A549 (cell line): ENCODE measurements at regions not wholly inside any gene's neighbourhood (a gene's known extent, or its start where the extent isn't known, plus 50 kb on each side); places are given as distances from the start of the nearest gene placed in this dataset.
A peak's percentile ranks its signal among the peaks of the same experiment; 100 is the strongest.
"Not testable (repeated sequence)": the region's sequence is repeated elsewhere in the genome, so short reads cannot be mapped to it uniquely, and the experiment has no call there.

Experiments
- ATAC-seq, 2 experiments: fragments of 200-7000 bp in 1 of 2; fragments of >200 bp in 1 of 2; cut with Nextera tagmentation in 1 of 2; cut with Tn5 transposase in 1 of 2; 3 replicates each; pipeline versions ENCODE4 v1.8.0 to v1.9.1; 2018 to 2020; ENCODE audit warnings: mild to moderate bottlenecking in 1 of 2, moderate library complexity in 1 of 2
- CTCF ChIA-PET: fragments of 300-600 bp; sonication (Branson Sonifier 250); formaldehyde crosslinking; extraction: SDS; loops from one replicate; lab custom pipeline; 2021; ENCODE audit warnings: antibody characterized with exemption, inconsistent platforms; lab: Yijun Ruan, JAX
- POLR2A ChIA-PET: fragments of 350-600 bp; formaldehyde crosslinking; extraction: SDS; loops from one replicate; lab custom pipeline; 2021; ENCODE audit warnings: antibody characterized with exemption, inconsistent platforms; lab: Yijun Ruan, JAX
- DNase-seq, 2 experiments: peaks; one replicate each; pipeline versions ENCODE4 v3.0.0 to v3.0.0-alpha.2; 2011 to 2016; ENCODE audit warnings: low read depth in 1 of 2, low spot score in 1 of 2
- FAIRE-seq: peaks from 2 replicates; lab custom pipeline; 2011; peaks lifted over from hg19 to GRCh38; lab: Jason Lieb, UNC
- H3K27ac ChIP-seq, 2 experiments: fragments of >200 bp; sonication (Bioruptor Twin); formaldehyde crosslinking; 3 replicates each; pipeline ENCODE4 v1.5.1; 2016 to 2017
- H3K4me1 ChIP-seq: fragments of >200 bp; sonication (Bioruptor Twin); formaldehyde crosslinking; 3 replicates; pipeline ENCODE4 v1.6.1; 2016
- H3K4me2 ChIP-seq: fragments of >200 bp; sonication (Bioruptor Twin); formaldehyde crosslinking; 3 replicates; pipeline ENCODE4 v1.6.1; 2016
- H3K4me3 ChIP-seq: fragments of >200 bp; sonication (Bioruptor Twin); formaldehyde crosslinking; 3 replicates; pipeline ENCODE4 v1.5.1; 2016
- H3K9me3 ChIP-seq: fragments of >200 bp; sonication (Bioruptor Twin); formaldehyde crosslinking; 3 replicates; pipeline ENCODE4 v1.6.1; 2016
- CEBPB ChIP-seq, 2 experiments: fragments of >200 bp in 1 of 2; sonication (Bioruptor Twin) in 1 of 2; formaldehyde crosslinking in 1 of 2; IDR thresholded peaks; 2 replicates each; pipeline ENCODE4 v1.6.1; 2012 to 2016
- EHF ChIP-seq: fragments of 250-450 bp; sonication (Bioruptor Pico); IDR thresholded peaks from 2 replicates; pipeline ENCODE4 v1.5.0; 2020; ENCODE audit warnings: mild to moderate bottlenecking
- EP300 ChIP-seq, 2 experiments: fragments of >200 bp; sonication (Bioruptor Twin); formaldehyde crosslinking; IDR thresholded peaks; 2 replicates in 1 of 2; 3 replicates in 1 of 2; pipeline ENCODE4 v1.6.1; 2016 to 2017
- GATA3 ChIP-seq: IDR thresholded peaks from 2 replicates; pipeline ENCODE4 v1.6.1; 2012; ENCODE audit warnings: borderline replicate concordance
- JUN ChIP-seq, 2 experiments: fragments of >200 bp; sonication (Bioruptor Twin); formaldehyde crosslinking; IDR thresholded peaks; 2 replicates in 1 of 2; 3 replicates in 1 of 2; pipeline ENCODE4 v1.6.1; 2016 to 2017
- MAFK ChIP-seq: fragments of 450-650 bp; IDR thresholded peaks from 2 replicates; pipeline ENCODE4 v1.6.1; 2014; ENCODE audit not compliant: partially characterized antibody
- RAD21 ChIP-seq, 2 experiments: fragments of >200 bp in 1 of 2; sonication (Bioruptor Twin) in 1 of 2; formaldehyde crosslinking in 1 of 2; IDR thresholded peaks in 1 of 2; conservative IDR thresholded peaks in 1 of 2; 2 replicates in 1 of 2; 3 replicates in 1 of 2; pipeline ENCODE4 v1.6.1; 2012 to 2018; ENCODE audit warnings: inconsistent platforms in 1 of 2
- WGBS: methylation state at CpG from one replicate; pipeline ENCODE4 v1.1.6; 2017; ENCODE audit errors: missing lambda C conversion rate; 5-methylcytosine and 5-hydroxymethylcytosine counted together
- TF ChIP-seq, protein P1 (sequence below): IDR thresholded peaks from 2 replicates; pipeline ENCODE4 v1.6.1; 2012

DNA sequence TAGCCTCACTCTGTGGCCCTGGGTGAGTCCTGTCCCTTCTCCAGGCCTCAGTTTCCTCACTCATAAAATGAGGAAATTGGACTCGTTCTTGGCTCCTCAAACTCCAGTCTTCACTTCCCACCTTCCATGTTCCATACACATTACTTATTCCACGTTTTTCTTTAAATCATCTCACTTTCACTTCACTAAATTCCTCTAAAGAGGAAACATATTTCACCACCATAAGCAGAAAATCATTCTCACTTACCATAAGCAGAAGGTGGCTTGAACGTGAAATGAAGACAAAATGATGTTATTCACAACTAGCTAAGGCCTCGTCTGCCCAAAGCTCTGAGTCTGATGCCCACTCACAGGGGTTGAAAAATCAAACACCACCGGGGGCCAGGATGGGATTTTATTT lies 278.3 kb downstream of the ADGRD1 start:
- Histone ChIP-seq H3K9me3 (peaks cover 9% of the 10 kb centered on the region; the same call in 2 of the 3 replicates), H3K4me1 (peaks cover 35% of the 10 kb centered on the region), H3K27ac (peak overlapping the region; percentile 7 to 89; a peak in 3 of 6 replicates), H3K4me3 (no peak overlapping the region), H3K4me2 (no peak overlapping the region)
- ChIA-PET CTCF (no interaction called here), POLR2A (no interaction called here)
- DNase-seq (no peak), ATAC-seq (no peak), FAIRE-seq (no peak)
- 83% methylated on average over 5 of the region's 5 CpGs for WGBS
- TF ChIP-seq, protein P1, sequence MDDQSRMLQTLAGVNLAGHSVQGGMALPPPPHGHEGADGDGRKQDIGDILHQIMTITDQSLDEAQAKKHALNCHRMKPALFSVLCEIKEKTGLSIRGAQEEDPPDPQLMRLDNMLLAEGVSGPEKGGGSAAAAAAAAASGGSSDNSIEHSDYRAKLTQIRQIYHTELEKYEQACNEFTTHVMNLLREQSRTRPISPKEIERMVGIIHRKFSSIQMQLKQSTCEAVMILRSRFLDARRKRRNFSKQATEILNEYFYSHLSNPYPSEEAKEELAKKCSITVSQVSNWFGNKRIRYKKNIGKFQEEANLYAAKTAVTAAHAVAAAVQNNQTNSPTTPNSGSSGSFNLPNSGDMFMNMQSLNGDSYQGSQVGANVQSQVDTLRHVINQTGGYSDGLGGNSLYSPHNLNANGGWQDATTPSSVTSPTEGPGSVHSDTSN, result no peak
- TF ChIP-seq MAFK, result peak; percentile 4

DNA sequence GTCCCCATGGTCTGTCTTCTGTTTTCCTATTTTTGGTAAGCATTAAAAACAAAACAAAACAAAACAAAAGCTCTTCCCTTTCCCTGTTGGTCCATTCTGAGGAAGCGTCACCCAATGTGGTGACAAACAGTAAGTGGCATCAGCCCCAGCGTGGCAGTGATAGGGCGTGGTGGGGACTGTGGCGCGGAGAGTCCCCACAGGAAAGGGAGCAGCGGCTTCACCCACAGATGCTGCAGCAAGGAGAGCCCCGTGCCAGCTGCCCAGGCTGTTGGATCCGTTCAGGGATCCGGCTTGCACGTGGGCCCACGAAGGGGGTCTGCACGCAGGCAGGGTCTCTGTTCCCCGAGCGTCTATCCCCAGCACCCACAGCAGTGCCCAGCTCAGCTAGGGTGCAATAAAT lies 279.2 kb downstream of the ADGRD1 start:
- ATAC-seq, POLR2A ChIA-PET, CTCF ChIA-PET, H3K4me2 ChIP-seq, FAIRE-seq, H3K9me3 ChIP-seq, H3K4me3 ChIP-seq, DNase-seq: not testable (repeated sequence)
- peak overlapping the region; percentile 7 to 89; a peak in 3 of 6 replicates for H3K27ac ChIP-seq
- WGBS, result 87% methylated on average over 8 of the region's 14 CpGs
- peaks cover 43% of the 10 kb centered on the region for H3K4me1 ChIP-seq

- FAIRE-seq, CTCF ChIA-PET, H3K9me3 ChIP-seq, H3K4me3 ChIP-seq, ATAC-seq, POLR2A ChIA-PET: not testable (repeated sequence)
- peak overlapping the region; percentile 79 to 89 for H3K27ac ChIP-seq
- WGBS, result 73% methylated on average over 12 of the region's 16 CpGs
- H3K4me1 ChIP-seq, result peaks cover 51% of the 10 kb centered on the region
- peak in 1 of 2 experiments; percentile 53 for DNase-seq
- H3K4me2 ChIP-seq, result peak overlapping the region; percentile 56
Observed at GRCh38 chr12:131233850-131234789, 280.4 kb downstream of the ADGRD1 start.

DNA sequence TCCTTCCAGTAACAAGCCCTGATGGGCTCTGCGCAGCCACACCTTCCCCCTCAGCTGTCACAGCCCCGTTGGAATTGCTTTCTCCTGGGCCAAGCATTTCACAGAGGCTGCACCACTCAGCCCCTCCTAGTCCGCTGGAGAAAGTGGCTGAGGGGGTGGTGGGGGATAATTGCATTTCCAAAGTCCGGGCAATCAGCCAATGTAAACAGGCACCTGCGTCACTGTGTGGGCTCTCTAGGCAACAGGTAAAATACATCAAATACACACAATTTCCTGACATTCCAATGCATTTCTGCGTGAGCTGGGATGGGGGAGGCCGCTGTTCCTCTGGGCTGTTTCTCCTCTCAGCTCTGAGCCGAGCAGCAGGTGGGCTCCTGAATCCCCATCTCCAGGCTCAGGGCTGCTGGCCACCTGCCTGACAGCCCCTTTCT lies 281.1 kb downstream of the ADGRD1 start:
- POLR2A ChIA-PET, result not testable (repeated sequence)

GRCh38 chr12:131235871-131236271 lies 282.2 kb downstream of the ADGRD1 start:
- ATAC-seq (peak in 1 of 2 experiments; percentile 6; a peak in 2 of 6 replicates), DNase-seq (no peak), FAIRE-seq (no peak)
- Histone ChIP-seq H3K9me3 (peaks cover 9% of the 10 kb centered on the region), H3K4me1 (peaks cover 38% of the 10 kb centered on the region), H3K4me2 (peak overlapping the region; percentile 42), H3K4me3 (no peak overlapping the region), H3K27ac (peak overlapping the region; percentile 84 to 86)
- POLR2A ChIA-PET, result no interaction called here
- 77% methylated on average over 12 of the region's 12 CpGs for WGBS
- CTCF ChIA-PET, result interaction anchor here (1.2 kb wide), 1 partner anchor 15 kb away, joined by 3 read pairs; no protein-coding TSS in a partner anchor
- TF ChIP-seq EHF (CRISPR knock-in tag) (0 out of 2 replicates have a peak, but pooled peaks have one; percentile 24), CEBPB (IDR thresholded peaks at IDR 0.05) (no peak)

More for the DNA sequence above, 281.1 kb downstream of the ADGRD1 start:
- DNase-seq, H3K9me3 ChIP-seq, H3K4me3 ChIP-seq, CTCF ChIA-PET: not testable (repeated sequence)
- TF ChIP-seq CEBPB (IDR thresholded peaks at IDR 0.05) (peak in 1 of 2 experiments; percentile 51; a peak in 2 of 4 replicates), RAD21 (conservative IDR thresholded peaks at IDR 0.05 in 1 of 2, IDR thresholded peaks at IDR 0.05 in 1 of 2) (peak; percentile 7 to 33; a peak in 1 of 5 replicates), GATA3 (peak; percentile 72), EP300 (IDR thresholded peaks at IDR 0.05) (peak; percentile 42 to 59; a peak in 2 of 5 replicates), JUN (IDR thresholded peaks at IDR 0.05) (peak in 1 of 2 experiments; percentile 55; a peak in 1 of 5 replicates)
- TF ChIP-seq, protein P1, result 0 out of 2 replicates have a peak, but pooled peaks have one; percentile 49
- WGBS, result 7% methylated on average over 3 of the region's 8 CpGs
- H3K4me1 ChIP-seq, result peaks cover 44% of the 10 kb centered on the region
- peak overlapping the region; percentile 56 for H3K4me2 ChIP-seq
- ATAC-seq (peak; percentile 89 to 95), FAIRE-seq (peak; percentile 68)
- peak overlapping the region; percentile 79 to 89 for H3K27ac ChIP-seq
